ENCODE measurements at regions not wholly inside any gene's neighbourhood (a gene's known extent, or its start where the extent isn't known, plus 50 kb on each side); places are given as distances from the start of the nearest gene placed in this dataset.

DNA sequence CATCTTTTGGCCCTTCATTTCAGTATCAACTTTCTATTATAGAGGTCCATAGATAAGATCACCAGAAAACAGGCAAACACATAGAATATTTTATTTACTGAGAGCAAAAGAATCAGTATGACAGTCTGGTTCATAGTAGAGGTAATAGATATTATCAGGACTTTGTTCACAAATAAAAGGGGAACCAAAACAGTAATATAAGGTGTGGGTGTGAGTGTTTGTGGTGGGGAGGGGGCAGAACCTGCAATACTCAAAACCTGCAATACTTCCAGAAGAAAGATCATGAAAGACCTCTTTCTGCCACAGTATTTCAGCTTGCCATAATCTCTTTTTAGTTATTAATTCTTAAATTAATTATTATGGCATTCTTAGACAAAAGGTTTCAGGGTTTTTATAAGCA is 578.7 kb upstream of the SLITRK1 start:
- ATAC-seq (no peak), DNase-seq (ENCODE audit: missing footprints) (no peak)
- intact Hi-C loops (cut with DNase I) = no loop called here

GRCh38 chr13:84455143-84455905 is 573.0 kb upstream of the SLITRK1 start:
- ATAC-seq = no peak
- DNase-seq (ENCODE audit: missing footprints) = no peak
- intact Hi-C loops (cut with DNase I) = no loop called here

- ATAC-seq (no peak), DNase-seq (ENCODE audit: missing footprints) (no peak)
- intact Hi-C loops (cut with DNase I) = no loop called here
Measured at GRCh38 chr13:84447640-84447978, 565.3 kb upstream of the SLITRK1 start.

- DNase-seq (ENCODE audit: missing footprints) (peak; percentile 40), ATAC-seq (no peak)
- intact Hi-C loops (cut with DNase I) = no loop called here
Measured at GRCh38 chr13:84446972-84447639, 564.8 kb upstream of the SLITRK1 start.

DNA sequence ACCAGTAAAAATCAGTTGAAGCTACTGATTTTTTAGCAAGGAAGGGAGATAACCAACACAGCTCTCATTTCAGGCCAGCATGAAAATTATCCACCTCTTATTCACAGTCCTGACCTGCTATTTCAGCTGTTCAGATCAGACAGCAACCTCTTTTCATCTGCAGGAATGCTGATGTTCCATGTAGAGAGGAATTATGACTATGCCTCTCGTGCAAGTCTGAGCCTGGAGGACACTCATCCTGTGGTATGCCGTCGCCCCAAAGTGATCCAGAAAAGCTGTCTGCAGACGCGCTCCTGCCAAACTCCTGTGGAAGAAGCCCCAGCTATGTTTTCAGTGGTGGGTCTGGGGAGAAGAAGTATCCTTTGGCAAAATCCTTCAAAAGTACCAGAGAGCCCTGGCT is 563.5 kb upstream of the SLITRK1 start:
- DNase-seq (ENCODE audit: missing footprints) (no peak), ATAC-seq (no peak)
- intact Hi-C loops (cut with DNase I) = no loop called here

DNA sequence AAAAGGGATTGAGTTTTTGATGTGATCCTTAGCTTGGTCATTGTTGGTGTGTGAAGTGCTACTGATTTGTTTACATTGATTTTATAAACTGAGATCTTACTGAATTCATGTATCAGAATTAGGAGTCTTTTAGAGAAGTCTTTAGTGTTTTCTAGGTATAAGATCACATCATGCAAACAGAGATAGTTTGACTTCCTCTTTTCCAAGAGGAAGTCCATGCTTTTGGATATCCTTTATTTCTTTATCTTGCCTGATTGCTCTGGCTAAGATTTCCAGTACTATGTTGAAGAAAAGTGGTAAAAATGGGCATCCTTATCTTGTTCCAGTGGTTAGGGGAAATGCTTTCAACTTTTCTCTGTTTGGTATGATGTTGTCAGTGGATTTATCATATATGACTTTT is 561.2 kb upstream of the SLITRK1 start:
- intact Hi-C loops (cut with DNase I) = no loop called here
- ATAC-seq (no peak), DNase-seq (ENCODE audit: missing footprints) (no peak)

DNA sequence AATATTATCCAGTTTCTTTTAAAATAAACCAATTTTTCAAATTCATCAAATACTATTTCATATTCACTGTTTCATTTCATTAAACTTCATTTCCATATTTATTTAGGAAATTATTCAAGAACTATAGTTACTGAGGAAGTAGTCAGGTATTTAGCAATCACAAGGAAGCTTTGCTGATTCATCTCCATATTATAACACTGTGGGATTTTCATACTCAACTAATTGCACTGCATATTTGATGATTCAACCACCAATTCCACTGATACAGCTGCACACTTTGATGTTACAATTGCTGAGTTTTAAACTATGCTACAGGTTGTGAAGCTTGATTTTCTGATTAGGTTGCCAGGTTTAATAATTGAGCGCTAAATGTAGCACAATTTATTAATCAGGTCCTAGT is 556.8 kb upstream of the SLITRK1 start:
- ATAC-seq (no peak), DNase-seq (ENCODE audit: missing footprints) (no peak)
- intact Hi-C loops (cut with DNase I) = no loop called here

GRCh38 chr13:84433024-84433423 is 550.8 kb upstream of the SLITRK1 start:
- DNase-seq (ENCODE audit: missing footprints) = no peak
- no peak for ATAC-seq
- intact Hi-C loops (cut with DNase I) = no loop called here

GRCh38 chr13:84431646-84432045 is 549.4 kb upstream of the SLITRK1 start:
- no peak for DNase-seq (ENCODE audit: missing footprints)
- intact Hi-C loops (cut with DNase I) = no loop called here

GRCh38 chr13:84430446-84430845 is 548.2 kb upstream of the SLITRK1 start:
- ATAC-seq (no peak), DNase-seq (ENCODE audit: missing footprints) (no peak)
- intact Hi-C loops (cut with DNase I) = no loop called here

More at GRCh38 chr13:84431646-84432045, 549.4 kb upstream of the SLITRK1 start:
- ATAC-seq = no peak

- intact Hi-C loops (cut with DNase I) = no loop called here
- ATAC-seq (no peak), DNase-seq (ENCODE audit: missing footprints) (no peak)
Measured at GRCh38 chr13:84430015-84430414, 547.7 kb upstream of the SLITRK1 start.

DNA sequence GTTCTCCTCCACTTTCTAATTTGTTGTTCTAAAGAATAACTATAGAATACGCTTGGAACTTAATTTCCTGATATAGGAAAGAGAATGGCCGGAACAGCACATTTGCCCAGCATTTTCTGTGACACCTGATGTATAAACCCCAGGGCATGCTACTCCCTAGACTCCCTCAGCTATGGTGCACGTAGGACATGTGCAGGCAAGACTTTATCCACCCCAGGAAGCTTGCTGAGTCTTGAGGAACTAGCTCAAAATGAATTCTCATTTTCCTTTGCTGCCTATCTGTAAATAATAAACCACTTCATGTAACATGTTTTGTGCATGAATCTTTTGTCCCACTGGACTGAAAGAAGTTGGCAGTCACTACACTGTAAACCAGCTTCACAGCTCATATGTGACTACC is 535.8 kb upstream of the SLITRK1 start:
- ATAC-seq (no peak), DNase-seq (ENCODE audit: missing footprints) (no peak)
- intact Hi-C loops (cut with DNase I) = no loop called here

DNA sequence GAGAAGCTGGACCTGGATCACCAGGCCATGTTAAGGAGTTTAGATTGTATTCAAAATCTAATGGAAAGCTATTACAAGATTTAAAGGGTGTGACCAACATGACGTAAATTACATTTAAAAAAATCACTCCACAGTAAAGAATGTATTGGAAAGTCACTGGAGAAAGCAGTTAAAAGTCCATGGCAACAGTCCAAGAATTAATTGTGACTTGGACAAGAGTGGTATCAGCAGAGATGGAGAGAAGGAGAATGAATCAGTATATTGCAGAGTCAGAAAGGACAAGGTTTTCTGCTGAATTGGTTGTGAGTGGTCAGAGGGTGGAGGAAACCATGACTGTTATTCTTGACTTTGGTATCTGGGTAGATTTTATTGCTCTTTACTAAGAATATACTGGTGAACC is 535.1 kb upstream of the SLITRK1 start:
- intact Hi-C loops (cut with DNase I) = no loop called here
- no peak for ATAC-seq
- no peak for DNase-seq (ENCODE audit: missing footprints)

DNA sequence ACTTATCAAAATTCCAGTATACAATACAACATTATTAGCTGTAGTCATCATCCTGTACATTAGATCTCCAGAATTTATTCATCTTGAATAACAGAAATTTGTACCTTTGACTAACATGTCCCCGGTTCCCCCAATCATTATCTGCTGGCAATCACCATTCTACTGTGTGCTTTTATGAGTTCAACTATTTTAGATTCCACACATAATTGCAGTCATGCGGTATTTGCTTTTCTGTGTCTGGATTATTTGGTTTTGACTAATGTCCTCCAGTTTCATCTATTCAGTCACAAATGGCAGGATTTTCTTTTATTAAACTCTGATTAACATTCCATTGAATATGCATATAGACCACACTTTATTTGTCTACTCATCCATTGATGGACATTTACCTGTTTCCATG is 530.7 kb upstream of the SLITRK1 start:
- ATAC-seq (no peak), DNase-seq (ENCODE audit: missing footprints) (no peak)
- intact Hi-C loops (cut with DNase I) = no loop called here

DNA sequence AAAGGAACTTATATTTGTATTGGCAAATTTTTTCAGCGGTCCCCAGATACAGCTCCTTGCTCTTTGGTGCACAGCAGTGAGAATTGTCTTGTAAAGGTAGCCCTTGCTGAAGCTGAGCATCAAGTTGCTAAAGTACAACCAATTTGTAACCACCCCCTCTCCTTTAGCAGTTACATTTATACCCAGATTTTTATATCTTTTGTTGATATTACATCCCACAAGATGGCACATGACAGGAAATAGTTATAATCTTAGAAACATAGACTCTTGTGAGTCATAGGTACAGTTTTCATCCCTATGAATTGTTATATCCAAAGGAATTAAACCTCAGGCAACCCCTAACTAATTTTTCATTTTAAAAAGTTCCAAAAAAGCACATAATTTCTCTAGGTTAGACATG is 523.0 kb upstream of the SLITRK1 start:
- no peak for DNase-seq (ENCODE audit: missing footprints)
- no peak for ATAC-seq
- intact Hi-C loops (cut with DNase I) = no loop called here

- ATAC-seq (no peak), DNase-seq (ENCODE audit: missing footprints) (no peak)
- intact Hi-C loops (cut with DNase I) = no loop called here
Measured at GRCh38 chr13:84400706-84401105, 518.4 kb upstream of the SLITRK1 start.

- intact Hi-C loops (cut with DNase I) = no loop called here
- ATAC-seq = peak; percentile 8
- no peak for DNase-seq (ENCODE audit: missing footprints)
Measured at GRCh38 chr13:84399320-84400085, 517.2 kb upstream of the SLITRK1 start.

GRCh38 chr13:84393981-84394625 is 511.8 kb upstream of the SLITRK1 start:
- DNase-seq (ENCODE audit: missing footprints) = no peak
- ATAC-seq = no peak
- intact Hi-C loops (cut with DNase I) = no loop called here

DNA sequence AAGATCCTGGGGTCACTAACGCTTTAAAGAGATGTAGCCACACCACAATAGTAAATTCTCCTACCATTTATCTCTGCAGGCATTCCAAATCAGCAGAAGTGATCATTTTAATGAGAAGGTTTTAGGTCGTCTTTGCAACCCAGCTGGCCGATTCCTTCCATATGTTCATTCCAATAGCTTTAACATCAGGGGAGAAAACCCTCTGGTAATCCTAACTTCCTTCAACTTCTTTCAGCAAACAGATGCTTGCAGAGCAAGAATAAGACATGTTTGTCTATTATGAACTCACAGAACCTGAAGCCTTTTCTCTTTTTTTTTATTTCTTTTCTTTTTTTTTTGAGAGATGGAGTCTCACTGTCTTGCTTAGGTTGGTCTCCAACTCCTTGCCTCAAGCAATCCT is 498.6 kb upstream of the SLITRK1 start:
- DNase-seq (ENCODE audit: missing footprints) (no peak), ATAC-seq (no peak)
- intact Hi-C loops (cut with DNase I) = no loop called here

- intact Hi-C loops (cut with DNase I) = no loop called here
- DNase-seq (ENCODE audit: missing footprints) (no peak), ATAC-seq (no peak)
Measured at GRCh38 chr13:84377106-84377505, 494.8 kb upstream of the SLITRK1 start.

Data from Right ventricle myocardium inferior (tissue), 1 donor.